Endodermal cell (in vitro differentiated cells): ENCODE measurements at regions not wholly inside any gene's neighbourhood (a gene's known extent, or its start where the extent isn't known, plus 50 kb on each side); places are given as distances from the start of the nearest gene placed in this dataset.

ENCODE experiments used
- DNase-seq: peaks from one replicate; pipeline ENCODE4 v3.0.0-alpha.2; 2017
- H3K27ac ChIP-seq: 2 replicates; pipeline ENCODE4 v1.5.1; 2013; ENCODE audit warnings: mild to moderate bottlenecking, low read depth, low read length, moderate library complexity
- H3K27me3 ChIP-seq: 2 replicates; pipeline ENCODE4 v1.6.1; 2013; ENCODE audit warnings: mild to moderate bottlenecking, low read length, moderate library complexity; ENCODE audit not compliant: insufficient read depth, control insufficient read depth, poor library complexity, severe bottlenecking
- H3K36me3 ChIP-seq: 2 replicates; pipeline ENCODE4 v1.7.0; 2013; ENCODE audit warnings: mild to moderate bottlenecking, low read length, moderate library complexity; ENCODE audit not compliant: control insufficient read depth, insufficient read depth
- H3K4me1 ChIP-seq: one replicate; pipeline ENCODE4 v1.7.0; 2013; ENCODE audit warnings: low read length; ENCODE audit not compliant: control insufficient read depth, insufficient read depth
- H3K4me3 ChIP-seq: 2 replicates; pipeline ENCODE4 v1.5.1; 2013; ENCODE audit warnings: mild to moderate bottlenecking, low read length, moderate library complexity
- H3K9ac ChIP-seq: 2 replicates; pipeline ENCODE4 v1.6.1; 2013; ENCODE audit warnings: mild to moderate bottlenecking, low read length, moderate library complexity; ENCODE audit not compliant: poor library complexity, severe bottlenecking; ENCODE audit errors: extremely low read depth
- H3K9me3 ChIP-seq: 2 replicates; pipeline ENCODE4 v1.6.1; 2013; ENCODE audit warnings: mild to moderate bottlenecking, low read length, moderate library complexity; ENCODE audit not compliant: control insufficient read depth
- H3K27ac Mint-ChIP-seq: 2 replicates; pipeline ENCODE4 v1.8.0; 2020; ENCODE audit warnings: mixed read lengths
- H3K27me3 Mint-ChIP-seq: 2 replicates; pipeline ENCODE4 v1.8.0; 2021; ENCODE audit warnings: mild to moderate bottlenecking, mixed read lengths; ENCODE audit not compliant: insufficient read depth
- H3K36me3 Mint-ChIP-seq: 2 replicates; pipeline ENCODE4 v1.8.0; 2020; ENCODE audit warnings: low read depth, mixed read lengths
- H3K4me1 Mint-ChIP-seq: 2 replicates; pipeline ENCODE4 v1.8.0; 2020; ENCODE audit warnings: mixed read lengths
- H3K4me3 Mint-ChIP-seq: 2 replicates; pipeline ENCODE4 v1.8.0; 2020; ENCODE audit warnings: mild to moderate bottlenecking, moderate library complexity, mixed read lengths
- H3K9me3 Mint-ChIP-seq: 2 replicates; pipeline ENCODE4 v1.8.0; 2020; ENCODE audit warnings: mild to moderate bottlenecking, mixed read lengths
- CTCF ChIP-seq: fragments of 200-600 bp; sonication (generic); conservative IDR thresholded peaks from 2 replicates; pipeline ENCODE4 v1.5.0; 2021; ENCODE audit warnings: antibody characterized with exemption, mild to moderate bottlenecking
- WGBS, 2 experiments: methylation state at CpG; one replicate each; pipeline versions ENCODE4 v1.1.5 to v1.1.7; 2013; ENCODE audit warnings: missing lambda C conversion rate in 2 of 2, mixed read lengths in 1 of 2; ENCODE audit not compliant: insufficient coverage in 1 of 2, insufficient read length in 1 of 2; 5-methylcytosine and 5-hydroxymethylcytosine counted together

- no peaks in the 10 kb centered on the region for H3K36me3 Mint-ChIP-seq
- WGBS, 2 experiments: 94 to 97% methylated on average over 2 of the region's 2 CpGs
- peaks cover 4% of the 10 kb centered on the region for H3K4me1 Mint-ChIP-seq
These were observed 978.5 kb upstream of the LRRTM1 start for GRCh38 chr2:81283081-81283480.

GRCh38 chr2:81282151-81282769 is 977.7 kb upstream of the LRRTM1 start:
- Mint-ChIP-seq H3K9me3 (no peaks in the 10 kb centered on the region), H3K27ac (no peak overlapping the region), H3K36me3 (no peaks in the 10 kb centered on the region), H3K27me3 (no peaks in the 10 kb centered on the region), H3K4me1 (peaks cover 4% of the 10 kb centered on the region), H3K4me3 (no peak overlapping the region)
- WGBS, 2 experiments: 67 to 100% methylated on average over 1 of the region's 2 CpGs
- no peak overlapping the region for H3K27ac ChIP-seq
- no peak overlapping the region for H3K4me3 ChIP-seq
- no peak for TF ChIP-seq CTCF
- no peaks in the 10 kb centered on the region for H3K4me1 ChIP-seq
- no peak overlapping the region for H3K9ac ChIP-seq
- no peaks in the 10 kb centered on the region for H3K27me3 ChIP-seq
- no peak for DNase-seq
- no peaks in the 10 kb centered on the region for H3K36me3 ChIP-seq
- H3K9me3 ChIP-seq: no peaks in the 10 kb centered on the region

More at GRCh38 chr2:81283081-81283480, 978.5 kb upstream of the LRRTM1 start:
- no peaks in the 10 kb centered on the region for H3K9me3 ChIP-seq
- no peaks in the 10 kb centered on the region for H3K4me1 ChIP-seq
- H3K9me3 Mint-ChIP-seq: no peaks in the 10 kb centered on the region
- no peak for TF ChIP-seq CTCF
- no peaks in the 10 kb centered on the region for H3K36me3 ChIP-seq
- H3K27me3 ChIP-seq: no peaks in the 10 kb centered on the region
- H3K27ac Mint-ChIP-seq: no peak overlapping the region
- no peak overlapping the region for H3K27ac ChIP-seq
- no peak for DNase-seq
- H3K9ac ChIP-seq: no peak overlapping the region
- H3K4me3 Mint-ChIP-seq: no peak overlapping the region
- H3K4me3 ChIP-seq: no peak overlapping the region
- no peaks in the 10 kb centered on the region for H3K27me3 Mint-ChIP-seq

GRCh38 chr2:81276595-81276994 is 972.0 kb upstream of the LRRTM1 start:
- 100% methylated on average over 1 of the region's 1 CpG; no CpG with 5 or more reads in 1 of the 2 experiments for WGBS, 2 experiments
- Histone ChIP-seq H3K9me3 (no peaks in the 10 kb centered on the region), H3K4me1 (no peaks in the 10 kb centered on the region), H3K27me3 (no peaks in the 10 kb centered on the region), H3K4me3 (no peak overlapping the region), H3K36me3 (no peaks in the 10 kb centered on the region), H3K9ac (no peak overlapping the region), H3K27ac (no peak overlapping the region)
- Mint-ChIP-seq H3K4me3 (no peak overlapping the region), H3K27ac (no peak overlapping the region), H3K27me3 (no peaks in the 10 kb centered on the region), H3K9me3 (peaks cover 1% of the 10 kb centered on the region), H3K4me1 (no peaks in the 10 kb centered on the region), H3K36me3 (no peaks in the 10 kb centered on the region)
- no peak for DNase-seq
- TF ChIP-seq CTCF: no peak
